Lung (tissue), 11 donors: ENCODE measurements at regions not wholly inside any gene's neighbourhood (a gene's known extent, or its start where the extent isn't known, plus 50 kb on each side); places are given as distances from the start of the nearest gene placed in this dataset.
A peak's percentile ranks its signal among the peaks of the same experiment; 100 is the strongest.

Experiments used
- ATAC-seq: fragments of 200-7000 bp; cut with Tn5 transposase; one replicate; pipeline ENCODE4 v1.9.1; 2020; ENCODE audit warnings: moderate number of reproducible peaks; ENCODE audit not compliant: insufficient read depth, low FRiP score
- DNase-seq, 3 donors: peaks; one replicate each; pipeline ENCODE4 v3.0.0-alpha.2; 2013 to 2017
- H3K27ac ChIP-seq, 2 donors: one replicate each; pipeline ENCODE4 v1.5.1; 2013; ENCODE audit warnings: mild to moderate bottlenecking in 2 of 2, moderate library complexity in 2 of 2, control low read depth in 1 of 2, inconsistent platforms in 1 of 2, low read depth in 1 of 2, low read length in 1 of 2
- H3K27me3 ChIP-seq, 3 donors: one replicate each; pipeline ENCODE4 v1.5.1; 2013; ENCODE audit warnings: low read length in 2 of 3; ENCODE audit not compliant: control insufficient read depth in 3 of 3, insufficient read depth in 3 of 3
- H3K36me3 ChIP-seq, 4 donors: one replicate each; pipeline ENCODE4 v1.5.1; 2013; ENCODE audit warnings: low read length in 4 of 4, mild to moderate bottlenecking in 1 of 4, moderate library complexity in 1 of 4; ENCODE audit not compliant: control insufficient read depth in 4 of 4, insufficient read depth in 4 of 4
- H3K4me1 ChIP-seq, 5 donors: one replicate each; pipeline ENCODE4 v1.5.1; 2013; ENCODE audit warnings: low read length in 5 of 5, mild to moderate bottlenecking in 2 of 5, moderate library complexity in 1 of 5; ENCODE audit not compliant: control insufficient read depth in 5 of 5, insufficient read depth in 5 of 5
- H3K4me3 ChIP-seq: one replicate; pipeline ENCODE4 v1.5.1; 2013; ENCODE audit warnings: mild to moderate bottlenecking, control low read depth, moderate library complexity
- H3K9ac ChIP-seq, 2 donors: one replicate each; pipeline ENCODE4 v1.5.1; 2013; ENCODE audit warnings: low read length in 2 of 2, control low read depth in 1 of 2; ENCODE audit not compliant: insufficient read depth in 1 of 2
- H3K9me3 ChIP-seq, 4 donors: one replicate each; pipeline ENCODE4 v1.5.1; 2013; ENCODE audit warnings: low read length in 3 of 4, mild to moderate bottlenecking in 1 of 4, moderate library complexity in 1 of 4; ENCODE audit not compliant: control insufficient read depth in 4 of 4, insufficient read depth in 3 of 4
- CTCF ChIP-seq: IDR thresholded peaks from 2 replicates; pipeline ENCODE4 v1.5.1; 2012; ENCODE audit warnings: mild to moderate bottlenecking; ENCODE audit errors: control extremely low read depth, extremely low read depth
- WGBS, 2 donors: extraction: QIAGEN DNeasy Blood & Tissue Kit; methylation state at CpG; one replicate each; pipeline ENCODE4 v1.1.7; 2013; 5-methylcytosine and 5-hydroxymethylcytosine counted together
- donor health status: control.
- donor health status: control.
- donor health status: Bipolar disorder and iron deficiency.
- donor health status: healthy.
- donor health status: DM: yes; HTN: yes; CAD: no.

GRCh38 chr18:5058768-5059695 is 138.0 kb downstream of the AKAIN1 start:
- Histone ChIP-seq H3K9ac (no peak overlapping the region), H3K4me1 (peaks cover 0 to 5% (median 0%) of the 10 kb centered on the region in 5 donors), H3K9me3 (no peaks in the 10 kb centered on the region), H3K27ac (no peak overlapping the region), H3K27me3 (no peaks in the 10 kb centered on the region), H3K4me3 (no peak overlapping the region), H3K36me3 (no peaks in the 10 kb centered on the region)
- 16 to 39% methylated on average over 17 of the region's 17 CpGs for WGBS, 2 donors
- ATAC-seq = peak; percentile 22
- no peak for DNase-seq
- TF ChIP-seq CTCF = no peak

GRCh38 chr18:5057386-5058348 is 139.4 kb downstream of the AKAIN1 start:
- no peak overlapping the region for H3K4me3 ChIP-seq
- peak; percentile 79 for ATAC-seq
- WGBS, 2 donors = 17 to 22% methylated on average over 12 to 13 of the region's 13 CpGs

GRCh38 chr18:5052491-5052890 is 144.6 kb downstream of the AKAIN1 start:
- TF ChIP-seq CTCF = no peak
- WGBS, 2 donors = 78 to 80% methylated on average over 4 of the region's 4 CpGs

More at GRCh38 chr18:5057386-5058348, 139.4 kb downstream of the AKAIN1 start:
- Histone ChIP-seq H3K27ac (no peak overlapping the region), H3K27me3 (no peaks in the 10 kb centered on the region), H3K4me1 (peaks cover 0 to 5% (median 0%) of the 10 kb centered on the region in 5 donors), H3K36me3 (no peaks in the 10 kb centered on the region), H3K9me3 (no peaks in the 10 kb centered on the region), H3K9ac (no peak overlapping the region)
- TF ChIP-seq CTCF = peak; percentile 45
- peak; percentile 71 to 76 (median 72) for DNase-seq

More at GRCh38 chr18:5052491-5052890, 144.6 kb downstream of the AKAIN1 start:
- Histone ChIP-seq H3K36me3 (no peaks in the 10 kb centered on the region), H3K9me3 (peaks cover 0 to 2% (median 0%) of the 10 kb centered on the region in 4 donors), H3K27ac (no peak overlapping the region), H3K4me1 (no peaks in the 10 kb centered on the region), H3K9ac (no peak overlapping the region), H3K27me3 (no peaks in the 10 kb centered on the region), H3K4me3 (no peak overlapping the region)
- ATAC-seq = no peak
- no peak for DNase-seq
